ENCODE measurements at regions not wholly inside any gene's neighbourhood (a gene's known extent, or its start where the extent isn't known, plus 50 kb on each side); places are given as distances from the start of the nearest gene placed in this dataset.
"Not testable (repeated sequence)": the region's sequence is repeated elsewhere in the genome, so short reads cannot be mapped to it uniquely, and the experiment has no call there.

- TF ChIP-seq CTCF, POLR2A (IDR thresholded peaks at IDR 0.05): not testable (repeated sequence)
Observed at GRCh38 chr17:30601984-30602383, 124.8 kb downstream of the GOSR1 start.
